ENCODE measurements at regions not wholly inside any gene's neighbourhood (a gene's known extent, or its start where the extent isn't known, plus 50 kb on each side); places are given as distances from the start of the nearest gene placed in this dataset.
"Not testable (repeated sequence)": the region's sequence is repeated elsewhere in the genome, so short reads cannot be mapped to it uniquely, and the experiment has no call there.

DNA sequence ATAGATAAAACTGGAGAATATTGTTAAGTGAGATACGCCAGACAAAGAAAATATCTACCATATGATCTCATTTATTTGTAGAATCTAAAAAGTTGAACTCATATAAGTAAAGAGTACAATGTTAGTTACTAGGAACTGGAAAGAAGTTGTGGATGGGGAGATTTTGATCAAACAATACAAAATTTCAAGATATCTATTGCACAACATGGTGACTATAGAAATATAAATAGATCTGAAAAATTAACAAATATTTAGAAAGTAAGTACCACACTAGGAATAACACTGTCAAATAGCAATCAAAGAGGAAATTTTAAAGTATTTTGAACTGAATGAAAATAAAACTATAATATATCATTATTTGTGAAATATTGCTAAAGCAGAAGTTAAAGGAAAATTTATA lies 437.2 kb downstream of the AASDHPPT start:
- DNase-seq, result no peak

DNA sequence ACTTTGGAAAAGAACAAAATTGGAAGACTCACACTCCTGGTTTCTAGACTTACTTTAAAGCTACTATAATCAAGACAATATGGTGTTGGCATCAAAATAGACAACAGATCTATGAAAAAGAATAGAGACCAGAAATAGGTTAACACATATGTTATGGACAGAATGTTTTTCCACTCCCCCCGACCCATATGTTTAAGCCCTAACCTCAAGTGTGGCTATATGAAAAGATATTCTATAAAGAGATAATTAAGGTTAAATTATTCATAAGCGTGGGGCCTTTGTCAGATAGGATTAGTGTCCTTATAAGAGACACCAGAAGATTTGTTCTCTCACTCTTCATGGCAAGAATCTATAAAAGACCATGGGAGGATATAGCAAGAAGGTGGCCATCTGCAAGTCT lies 440.0 kb downstream of the AASDHPPT start:
- DNase-seq, result no peak

DNA sequence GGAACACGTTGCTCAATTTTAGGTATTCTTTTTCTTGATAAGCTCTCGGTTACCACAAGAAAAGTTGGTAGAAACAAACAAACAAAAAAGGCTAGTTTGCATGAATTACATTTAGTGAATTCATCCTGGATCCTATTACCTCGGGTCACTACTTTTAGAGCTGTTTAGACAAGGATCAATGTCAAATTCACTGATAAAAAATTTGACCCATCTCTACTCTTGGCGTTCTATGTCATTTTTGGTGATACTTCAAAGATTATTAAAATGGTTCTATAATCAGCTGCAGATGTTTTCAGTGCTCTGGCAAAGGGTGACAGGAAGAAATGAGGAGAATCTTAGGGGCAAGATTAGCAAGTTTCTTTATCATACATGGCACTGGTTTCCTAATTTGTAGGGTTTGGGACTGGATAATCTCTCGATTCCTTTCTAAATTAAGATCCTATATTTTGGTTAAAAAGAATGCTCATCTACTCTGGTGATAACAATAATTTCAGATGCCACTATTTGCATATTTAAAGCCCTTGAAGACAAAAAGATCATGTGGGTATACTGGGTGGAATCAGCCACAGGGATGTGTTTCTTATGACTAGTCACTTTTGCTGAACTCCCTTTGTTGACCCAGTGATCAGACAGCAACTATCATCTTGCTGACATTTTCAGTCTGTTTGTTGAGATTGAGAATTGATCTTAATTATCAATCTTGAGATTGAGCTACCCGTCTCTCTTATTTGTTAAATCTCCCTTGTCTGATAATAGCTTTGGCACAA lies 442.9 kb downstream of the AASDHPPT start:
- no peak for DNase-seq

DNA sequence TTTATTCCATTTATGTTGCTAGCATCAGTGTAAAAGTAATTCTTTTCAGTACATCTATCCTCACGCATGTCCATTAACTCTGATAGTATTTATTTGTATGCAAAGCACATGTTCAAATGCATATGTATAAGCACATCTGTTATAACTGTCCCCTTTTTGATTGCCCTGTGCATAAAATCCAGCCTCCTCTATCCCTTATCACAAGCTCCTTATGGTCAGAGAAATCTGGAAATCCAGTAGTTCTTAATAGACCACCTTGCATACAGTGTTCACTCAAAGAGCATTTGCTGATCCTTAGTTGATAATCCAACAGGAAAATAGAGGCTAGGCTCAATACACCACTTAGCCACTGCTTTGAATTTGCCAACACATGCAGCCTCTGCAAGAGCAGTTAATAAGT lies 443.5 kb downstream of the AASDHPPT start:
- no peak for DNase-seq

DNA sequence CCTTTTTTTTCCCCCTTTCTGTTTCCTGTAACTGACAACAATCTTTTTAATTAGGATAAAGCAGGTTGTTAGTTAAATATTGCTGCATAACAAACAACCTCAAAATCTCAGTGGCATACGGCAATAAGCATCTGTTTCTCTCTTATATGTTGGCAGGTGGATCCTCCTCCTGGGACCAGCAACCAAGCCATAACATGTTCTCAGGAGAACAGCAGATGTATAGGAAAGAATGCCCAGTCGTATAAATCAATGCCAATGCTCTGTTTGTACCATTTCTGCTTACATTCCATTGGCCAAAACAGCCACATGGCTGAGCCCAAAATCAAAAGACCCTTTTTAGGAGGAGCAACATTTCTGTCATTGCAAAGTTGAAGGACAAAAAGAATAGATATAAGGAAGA lies 445.7 kb downstream of the AASDHPPT start:
- no peak for DNase-seq

DNA sequence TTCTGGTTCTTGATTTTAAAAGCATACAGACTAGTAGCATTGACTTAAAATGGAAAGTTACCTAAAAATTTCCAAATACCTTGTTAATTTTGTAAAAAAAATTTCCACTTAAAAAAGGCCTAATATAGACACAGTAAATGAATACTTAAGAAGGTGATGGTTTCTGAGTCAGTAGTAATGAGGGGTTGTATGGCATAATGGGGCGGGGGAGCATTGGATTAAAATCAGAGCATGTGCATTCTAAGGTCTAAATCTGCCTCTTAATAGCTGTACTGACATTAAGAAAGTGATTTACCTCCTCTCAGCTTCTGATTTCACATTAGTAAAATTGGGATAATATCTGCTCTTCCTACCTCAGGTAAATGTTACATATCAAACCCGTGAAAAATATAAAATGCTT lies 446.5 kb downstream of the AASDHPPT start:
- DNase-seq, result no peak

DNA sequence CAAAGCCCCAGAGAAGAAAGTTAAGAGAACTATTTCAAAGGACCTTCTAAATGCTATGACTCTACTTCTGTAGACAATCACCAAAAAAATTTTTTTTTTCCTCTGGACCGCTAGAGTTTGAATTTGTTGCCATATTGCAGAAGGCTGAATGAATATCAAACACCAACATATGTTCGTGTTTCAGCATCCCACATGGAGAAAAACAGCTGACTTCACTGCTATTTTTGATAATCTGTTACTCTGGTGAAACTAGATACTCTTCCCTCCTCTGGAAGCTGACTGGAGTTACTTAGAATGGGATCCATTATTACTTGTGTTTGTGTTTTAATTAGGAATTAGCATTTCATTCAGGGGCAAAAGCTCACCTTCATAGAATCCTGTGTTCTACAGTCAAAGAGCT lies 447.0 kb downstream of the AASDHPPT start:
- DNase-seq, result no peak

DNA sequence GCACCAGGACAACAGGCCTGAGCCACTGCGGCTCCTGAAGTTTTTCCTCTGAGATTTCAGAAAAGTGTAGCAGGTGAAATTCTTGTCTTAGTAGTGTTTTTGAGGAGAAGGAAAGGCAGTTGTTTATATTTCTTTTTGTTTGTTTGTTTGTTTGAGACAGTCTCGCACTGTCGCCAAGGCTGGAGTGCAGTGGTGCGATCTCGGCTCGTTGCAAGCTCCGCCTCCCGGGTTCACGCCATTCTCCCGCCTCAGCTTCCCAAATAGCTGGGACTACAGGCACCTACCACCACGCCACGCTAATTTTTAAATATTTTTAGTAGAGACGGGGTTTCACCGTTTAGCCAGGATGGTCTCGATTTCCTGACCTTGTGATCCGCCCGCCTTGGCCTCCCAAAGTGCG lies 454.2 kb downstream of the AASDHPPT start:
- DNase-seq, result not testable (repeated sequence)

DNA sequence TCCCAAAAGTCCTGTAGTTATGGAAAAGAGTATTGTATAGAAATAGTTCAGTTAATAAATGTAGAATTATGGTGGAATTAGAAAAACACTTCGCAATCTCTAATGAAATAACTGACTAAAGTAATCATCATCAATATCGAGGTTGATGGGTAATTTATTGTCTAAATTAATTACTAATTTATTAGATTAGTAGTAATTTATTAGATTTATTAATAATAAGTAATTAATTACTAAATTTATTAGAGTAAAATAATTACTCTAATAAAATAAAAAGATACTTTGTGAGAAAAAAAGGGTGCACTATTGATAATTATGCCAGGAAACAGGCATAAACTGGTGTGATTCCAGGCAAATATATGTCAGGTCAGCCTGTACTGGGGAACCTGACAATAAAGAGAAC lies 455.6 kb downstream of the AASDHPPT start:
- DNase-seq, result no peak

DNA sequence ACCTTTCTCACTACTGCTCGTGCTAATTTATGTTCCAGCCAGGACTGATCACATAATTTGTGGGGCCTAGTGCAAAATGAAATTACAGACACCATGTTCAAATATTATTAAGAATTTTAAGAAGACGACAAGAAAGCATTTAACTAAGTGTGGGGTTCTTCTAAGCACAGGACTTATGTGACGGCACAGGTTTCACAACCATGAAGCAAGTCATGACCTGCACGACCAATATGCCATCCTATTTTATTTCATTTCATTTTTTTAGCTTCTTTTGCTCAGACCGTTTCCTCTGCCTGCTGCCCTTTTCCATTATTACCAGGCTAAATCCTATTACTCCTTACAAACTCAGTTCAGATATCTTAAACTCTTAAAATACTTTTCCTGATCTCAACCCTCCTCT lies 462.5 kb downstream of the AASDHPPT start:
- no peak for DNase-seq

DNA sequence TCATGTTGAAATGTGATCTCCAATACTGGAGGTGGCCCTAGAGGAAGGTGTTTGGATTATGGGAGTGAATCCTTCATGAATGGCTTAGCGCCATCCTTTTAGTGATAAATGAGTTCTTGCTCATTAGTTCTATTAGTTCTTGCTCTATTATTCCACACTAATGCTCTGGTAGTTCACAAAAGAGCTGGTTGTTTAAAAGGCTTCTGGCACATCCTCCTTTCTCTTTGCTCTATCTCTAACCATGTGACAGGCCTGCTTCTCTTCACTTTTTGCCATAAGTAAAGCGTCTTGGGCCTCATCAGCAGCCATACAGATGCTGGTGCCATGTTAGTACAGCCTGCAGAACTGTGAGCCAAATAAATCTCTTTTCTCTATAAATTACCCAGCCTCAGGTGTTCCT lies 469.9 kb downstream of the GUCY1A2 start:
- DNase-seq, result no peak

DNA sequence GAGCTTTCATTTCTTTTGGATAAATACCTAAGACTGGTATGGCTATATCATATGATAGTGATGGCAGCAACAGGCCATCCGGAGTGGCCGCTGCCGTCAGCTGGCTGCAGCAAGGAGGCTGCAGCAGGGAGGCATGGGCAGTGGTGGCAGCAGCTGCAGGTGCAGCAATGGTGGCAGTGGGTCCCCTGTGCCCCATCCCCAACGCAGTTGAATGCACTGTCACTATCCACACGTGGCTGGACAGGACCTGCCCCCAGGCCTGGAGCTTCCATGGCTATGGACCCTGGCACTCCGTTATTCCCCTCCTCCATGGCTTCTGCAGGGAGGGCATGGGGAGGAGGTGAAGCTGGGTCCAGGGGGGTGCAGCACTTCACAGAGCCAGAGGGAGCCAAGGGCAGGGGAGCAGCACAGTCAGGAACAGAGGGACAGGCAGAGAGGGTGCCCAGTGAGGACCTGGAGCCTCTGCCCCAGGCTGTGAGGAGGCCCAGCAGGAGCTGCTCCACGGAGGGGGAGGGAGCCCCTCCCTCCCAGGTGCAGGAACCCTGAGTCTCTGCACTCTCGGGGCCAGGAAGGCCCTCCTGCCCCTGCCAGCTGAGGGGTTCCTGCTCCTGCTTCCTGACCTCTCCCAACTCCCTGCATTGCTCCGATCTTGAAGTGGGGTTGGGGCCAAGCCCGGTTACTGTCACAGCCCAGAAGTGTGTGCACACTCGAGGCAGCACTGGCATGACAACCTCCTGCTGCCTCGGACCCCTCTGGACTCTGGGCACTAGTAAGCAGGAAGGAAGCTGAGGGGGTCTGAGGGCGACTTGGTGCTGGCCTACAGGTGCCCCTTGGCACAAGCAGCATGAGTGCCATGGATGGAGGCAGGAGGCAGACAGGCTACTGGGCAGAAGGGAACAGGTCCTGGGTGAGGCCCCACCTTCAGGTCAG lies 466.3 kb downstream of the GUCY1A2 start:
- DNase-seq, result no peak

DNA sequence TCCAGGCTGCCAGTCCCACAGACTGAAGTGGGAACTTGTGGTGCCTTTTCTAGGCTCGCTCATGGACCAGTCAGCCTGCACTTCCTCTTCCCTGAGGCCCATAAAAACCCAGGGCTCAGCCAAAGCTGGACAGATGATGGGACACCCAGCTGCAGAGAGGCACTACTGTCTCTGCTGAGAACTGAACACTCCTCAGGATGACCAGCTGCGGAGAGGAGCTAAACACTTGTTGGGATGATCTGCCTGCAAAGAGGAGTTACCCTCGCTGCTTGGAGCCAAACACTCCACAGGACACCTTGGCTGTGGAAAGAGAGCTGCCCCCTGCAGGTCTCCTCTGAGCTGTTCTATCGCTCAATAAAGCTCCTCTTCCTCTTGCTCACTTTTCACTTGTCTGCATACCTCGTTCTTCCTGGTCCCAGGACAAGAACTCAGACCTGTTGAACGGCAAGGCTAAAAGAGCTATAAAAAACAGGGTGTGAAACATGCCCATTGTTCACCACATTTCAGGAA lies 465.5 kb downstream of the GUCY1A2 start:
- no peak for DNase-seq

DNA sequence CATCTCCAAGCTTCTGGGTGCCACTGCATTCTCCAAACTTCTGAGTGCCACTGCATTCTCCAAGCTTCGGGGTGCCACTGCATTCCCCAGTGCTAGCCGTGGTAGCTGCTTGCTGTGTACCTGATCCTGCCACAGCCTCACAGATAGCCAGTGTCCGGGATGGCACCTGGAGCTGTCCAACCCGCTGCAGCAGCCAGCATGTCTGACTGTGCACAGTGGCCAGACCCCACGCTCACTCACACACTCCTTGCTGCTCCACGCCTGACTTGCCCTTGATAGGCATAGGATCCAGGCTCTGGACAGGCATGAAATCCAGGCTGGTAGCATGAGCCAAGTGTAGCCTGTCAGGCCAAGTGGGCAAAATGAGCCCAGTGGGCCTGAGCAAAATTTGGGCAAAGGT lies 465.0 kb downstream of the GUCY1A2 start:
- no peak for DNase-seq

DNA sequence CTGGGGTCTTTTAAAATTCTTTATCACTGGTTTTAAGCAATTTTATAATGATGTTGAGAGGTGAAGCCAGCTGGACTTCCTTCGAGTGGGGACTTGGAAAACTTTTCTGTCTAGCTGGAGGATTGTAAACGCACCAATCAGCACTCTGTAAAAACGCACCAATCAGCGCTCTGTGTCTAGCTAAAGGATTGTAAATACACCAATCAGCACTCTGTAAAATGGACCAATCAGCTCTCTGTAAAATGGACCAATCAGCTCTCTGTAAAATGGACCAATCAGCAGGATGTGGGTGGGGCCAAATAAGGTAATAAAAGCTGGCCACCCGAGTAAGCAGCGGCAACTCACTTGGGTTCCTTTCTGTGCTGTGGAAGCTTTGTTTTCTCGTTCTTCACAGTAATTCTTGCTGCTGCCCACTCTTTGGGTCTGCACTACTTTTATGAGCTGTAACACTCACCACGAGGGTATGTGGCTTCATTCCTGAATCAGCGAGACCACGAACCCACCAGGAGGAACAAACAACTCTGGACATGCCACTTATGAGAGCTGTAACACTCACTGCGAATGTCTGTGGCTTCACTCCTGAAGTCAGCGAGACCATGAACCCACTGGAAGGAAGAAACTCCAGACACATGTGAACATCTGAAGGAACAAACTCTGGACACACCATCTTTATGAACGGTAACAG lies 462.6 kb downstream of the GUCY1A2 start:
- not testable (repeated sequence) for DNase-seq

DNA sequence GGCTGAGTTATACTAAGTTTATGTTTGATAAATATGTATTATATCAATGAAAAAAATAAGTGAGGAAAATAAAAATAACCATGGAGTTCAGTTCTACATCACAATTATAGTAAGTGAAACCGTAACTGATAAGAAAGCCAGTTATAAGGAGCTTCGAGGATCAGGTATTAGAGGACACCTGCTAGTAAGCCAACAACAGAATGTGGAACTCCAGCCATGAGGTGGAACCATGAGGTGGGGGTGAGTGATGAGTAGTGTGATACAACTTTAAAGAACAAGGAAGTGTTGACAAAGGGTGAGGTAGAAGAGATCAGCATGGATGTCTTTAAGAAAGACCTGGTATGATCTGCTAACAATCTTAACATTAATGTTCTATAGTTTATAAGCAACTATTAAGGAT lies 452.9 kb downstream of the GUCY1A2 start:
- no peak for DNase-seq

DNA sequence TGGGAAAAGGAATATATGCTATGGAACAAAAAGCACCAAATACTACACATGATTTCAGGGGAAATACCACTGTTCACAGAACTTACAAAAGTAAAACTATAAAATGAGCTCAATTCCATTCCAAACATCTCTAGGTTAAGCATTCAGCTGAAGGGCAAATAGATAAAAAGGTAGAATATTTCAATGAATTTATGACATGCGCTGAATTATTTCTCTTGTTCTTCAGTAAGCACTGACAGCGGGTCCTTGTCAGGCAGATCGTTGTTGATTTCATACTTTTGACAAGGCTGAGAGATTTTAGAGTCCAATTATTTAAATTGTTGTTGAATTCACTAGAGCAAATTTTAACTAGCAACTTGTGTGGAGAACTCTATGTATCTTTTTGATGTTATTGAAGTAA lies 449.6 kb downstream of the GUCY1A2 start:
- DNase-seq, result no peak

DNA sequence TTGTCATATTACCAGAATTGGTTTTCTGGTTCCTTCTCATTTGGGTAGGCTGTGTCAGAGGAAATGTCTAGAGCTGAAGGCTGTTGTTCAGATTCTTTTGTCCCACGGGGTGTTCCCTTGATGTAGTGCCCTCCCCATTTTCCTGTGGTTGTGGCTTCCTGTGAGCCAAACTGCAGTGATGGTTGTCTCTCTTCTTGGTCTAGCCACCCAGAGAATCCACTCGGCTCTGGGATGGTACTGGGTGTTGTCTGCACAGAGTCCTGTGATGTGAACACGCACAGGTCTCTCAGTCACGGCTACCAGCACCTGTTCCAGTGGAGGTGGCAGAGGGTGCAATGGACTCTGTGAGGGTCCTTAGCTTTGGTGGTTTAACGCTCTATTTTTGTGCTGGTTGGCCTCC lies 440.9 kb downstream of the GUCY1A2 start:
- not testable (repeated sequence) for DNase-seq

DNA sequence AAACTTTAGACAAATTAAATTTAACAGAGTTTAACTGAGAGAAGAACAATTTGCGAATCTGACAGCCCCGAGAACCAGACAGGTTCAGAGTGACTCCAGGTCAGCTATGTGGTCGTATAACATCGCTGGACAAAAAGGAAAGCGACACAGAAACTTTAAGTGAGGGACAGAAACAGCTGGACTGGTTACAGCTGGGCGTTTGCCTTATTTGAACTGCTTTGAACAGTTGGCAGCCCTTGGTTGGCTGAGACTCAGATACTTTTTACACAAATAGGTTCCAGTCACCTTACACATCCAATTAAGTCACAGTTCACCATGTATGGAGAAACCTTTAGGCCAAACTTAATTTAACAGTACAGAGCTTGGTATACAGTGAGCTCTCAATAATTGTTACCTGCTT lies 436.9 kb downstream of the GUCY1A2 start:
- no peak for DNase-seq

DNA sequence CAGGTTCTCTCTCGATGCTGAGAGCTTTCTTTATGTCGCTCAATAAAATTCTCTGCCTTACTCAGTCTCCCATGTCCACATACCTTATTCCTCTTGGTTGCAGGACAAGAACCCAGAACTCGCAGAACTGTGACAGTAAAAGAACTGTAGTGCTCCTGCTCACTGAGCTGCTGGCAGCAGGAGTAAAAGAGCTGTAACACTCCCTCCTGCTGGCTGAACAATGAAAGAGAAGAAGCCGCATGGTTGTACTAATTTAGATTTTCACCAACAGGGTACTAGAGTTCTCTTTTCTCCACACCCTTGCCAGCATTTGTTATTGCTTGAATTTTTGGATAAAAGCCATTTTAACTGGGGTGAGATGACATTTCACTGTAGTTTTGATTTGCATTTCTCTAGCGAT lies 433.2 kb downstream of the GUCY1A2 start:
- no peak for DNase-seq

DNA sequence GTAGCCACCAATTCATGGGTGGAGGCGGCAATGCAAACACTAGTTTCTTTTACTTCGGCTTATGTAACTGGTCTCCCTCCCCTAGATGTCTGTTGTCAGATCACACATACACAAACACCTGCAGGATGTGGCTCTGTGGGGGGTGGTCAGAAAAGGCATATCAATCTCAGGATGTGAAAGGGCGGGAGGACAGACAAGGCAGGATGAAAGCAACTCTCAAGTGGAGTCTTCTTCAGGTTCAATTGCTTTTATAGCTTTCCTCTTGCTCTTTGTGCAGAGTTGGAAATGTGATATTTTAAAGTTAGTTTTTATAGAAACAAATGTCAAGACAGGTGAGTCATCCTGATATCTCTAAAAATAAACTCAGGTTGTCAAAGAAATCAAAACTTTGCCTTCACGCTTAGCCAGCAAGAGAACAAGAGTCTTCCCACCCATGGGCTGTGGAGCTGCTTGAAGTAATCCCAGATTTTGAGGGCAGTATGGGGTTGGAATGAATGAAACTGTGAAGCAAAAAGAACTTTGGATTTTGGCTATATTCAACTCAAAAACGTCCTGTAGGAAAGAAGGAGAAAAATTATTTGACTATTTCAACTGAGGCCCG lies 423.4 kb downstream of the GUCY1A2 start:
- no peak for DNase-seq

DNA sequence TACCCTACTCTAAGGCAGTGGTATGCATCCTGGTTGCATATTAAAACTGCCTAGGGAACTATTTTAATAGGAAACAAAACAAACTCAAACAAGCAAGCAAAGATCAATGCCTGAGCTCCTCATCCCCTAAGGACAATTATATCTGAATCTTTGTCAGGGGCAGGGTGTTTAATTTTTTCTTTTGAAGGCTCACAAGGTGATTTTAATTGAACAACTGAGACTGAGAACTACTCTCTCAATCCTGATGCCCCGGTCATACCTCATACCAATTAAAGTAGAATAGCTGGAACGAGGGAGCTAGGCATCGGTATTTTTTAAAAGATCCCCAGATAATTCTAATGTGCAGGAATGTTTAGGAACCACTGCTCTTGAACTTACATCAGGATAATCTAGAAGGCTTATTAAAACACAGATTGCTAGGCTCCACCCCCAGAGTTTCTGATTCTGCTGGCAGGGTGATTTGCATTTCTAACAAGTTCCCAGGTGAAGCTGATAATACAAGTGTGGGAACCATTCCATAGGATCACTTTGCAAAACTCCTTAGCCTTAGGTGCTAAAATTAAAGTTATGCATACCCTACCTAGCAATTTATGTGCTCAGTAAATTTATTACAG lies 416.5 kb downstream of the GUCY1A2 start:
- DNase-seq, result no peak

DNA sequence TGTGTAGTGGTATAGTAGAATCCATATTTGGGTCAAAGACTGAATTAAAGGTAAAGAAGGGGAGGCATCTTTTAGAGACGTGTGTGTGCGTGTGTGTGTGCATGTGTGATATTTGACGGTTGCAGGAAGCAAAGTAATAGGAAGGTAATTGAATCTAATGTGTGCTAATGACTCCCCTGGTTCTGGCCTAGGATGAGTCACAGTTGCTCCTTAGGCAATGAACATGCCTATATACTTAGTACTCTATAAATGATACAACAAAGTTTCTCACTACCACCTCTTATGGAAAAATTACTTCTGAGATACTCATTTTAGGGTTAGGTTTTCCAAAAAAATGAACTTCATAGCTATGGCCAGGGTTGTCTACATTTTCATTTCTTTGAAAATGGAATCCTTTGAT lies 409.6 kb downstream of the GUCY1A2 start:
- no peak for DNase-seq
